HG03066 (cell line): ENCODE measurements at regions not wholly inside any gene's neighbourhood (a gene's known extent, or its start where the extent isn't known, plus 50 kb on each side); places are given as distances from the start of the nearest gene placed in this dataset.
A peak's percentile ranks its signal among the peaks of the same experiment; 100 is the strongest.

ENCODE experiments used
- ATAC-seq: cut with Tn5 transposase; IDR thresholded peaks from one replicate; pipeline ENCODE4 v1.9.1; 2021; ENCODE audit warnings: low read depth; ENCODE audit not compliant: unreplicated experiment

GRCh38 chr15:38164061-38164460 is 88.6 kb upstream of the SPRED1 start:
- ATAC-seq, result no peak

GRCh38 chr15:38164507-38164906 is 88.1 kb upstream of the SPRED1 start:
- no peak for ATAC-seq

GRCh38 chr15:38168467-38169070 is 84.1 kb upstream of the SPRED1 start:
- no peak for ATAC-seq

GRCh38 chr15:38171973-38172372 is 80.7 kb upstream of the SPRED1 start:
- no peak for ATAC-seq

- ATAC-seq, result no peak
Observed at GRCh38 chr15:38174691-38175090, 77.9 kb upstream of the SPRED1 start.

GRCh38 chr15:38176155-38176554 is 76.5 kb upstream of the SPRED1 start:
- peak; percentile 87 for ATAC-seq

GRCh38 chr15:38176691-38177090 is 75.9 kb upstream of the SPRED1 start:
- ATAC-seq, result no peak

- no peak for ATAC-seq
Observed at GRCh38 chr15:38182900-38183299, 69.7 kb upstream of the SPRED1 start.

- no peak for ATAC-seq
Observed at GRCh38 chr15:38186507-38186906, 66.1 kb upstream of the SPRED1 start.

GRCh38 chr15:38187630-38188313 is 64.9 kb upstream of the SPRED1 start:
- no peak for ATAC-seq

- no peak for ATAC-seq
Observed at GRCh38 chr15:38189671-38190295, 62.9 kb upstream of the SPRED1 start.

GRCh38 chr15:38190501-38190900 is 62.1 kb upstream of the SPRED1 start:
- ATAC-seq, result no peak

GRCh38 chr15:38192496-38192895 is 60.1 kb upstream of the SPRED1 start:
- ATAC-seq, result no peak

GRCh38 chr15:38193496-38193895 is 59.1 kb upstream of the SPRED1 start:
- no peak for ATAC-seq

GRCh38 chr15:38195191-38195901 is 57.3 kb upstream of the SPRED1 start:
- no peak for ATAC-seq

GRCh38 chr15:38196076-38196475 is 56.6 kb upstream of the SPRED1 start:
- ATAC-seq, result no peak

- no peak for ATAC-seq
Observed at GRCh38 chr15:38197553-38197952, 55.1 kb upstream of the SPRED1 start.

GRCh38 chr15:38201714-38202113 is 50.9 kb upstream of the SPRED1 start:
- no peak for ATAC-seq

- ATAC-seq, result no peak
Observed at GRCh38 chr15:38202361-38202760, 50.3 kb upstream of the SPRED1 start.
